HG03159 (cell line): ENCODE measurements at regions not wholly inside any gene's neighbourhood (a gene's known extent, or its start where the extent isn't known, plus 50 kb on each side); places are given as distances from the start of the nearest gene placed in this dataset.

Experiments used
- ATAC-seq: cut with Tn5 transposase; IDR thresholded peaks from one replicate; pipeline ENCODE4 v1.9.1; 2021; ENCODE audit warnings: mild to moderate bottlenecking, moderate library complexity; ENCODE audit not compliant: unreplicated experiment

DNA sequence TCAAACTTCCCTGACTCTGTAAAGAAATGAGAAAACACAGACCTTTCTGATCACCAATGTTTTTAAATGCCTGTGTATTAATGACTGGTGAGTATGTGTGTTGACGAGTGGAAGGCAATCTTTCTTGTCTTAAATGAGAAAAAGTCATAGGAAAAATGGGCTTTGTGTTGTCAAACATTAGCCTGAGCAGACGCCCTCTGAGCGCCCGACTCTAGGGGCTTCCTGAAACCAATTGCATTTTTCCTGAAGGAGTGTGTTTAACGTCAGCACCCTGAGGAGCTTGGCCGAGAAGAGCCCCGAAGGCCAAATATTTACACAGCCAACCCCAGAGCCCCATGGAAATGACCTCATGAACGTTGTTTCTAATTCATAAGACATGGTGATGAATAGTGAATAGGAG, 154.3 kb downstream of the PHF2 start:
- ATAC-seq = no peak

DNA sequence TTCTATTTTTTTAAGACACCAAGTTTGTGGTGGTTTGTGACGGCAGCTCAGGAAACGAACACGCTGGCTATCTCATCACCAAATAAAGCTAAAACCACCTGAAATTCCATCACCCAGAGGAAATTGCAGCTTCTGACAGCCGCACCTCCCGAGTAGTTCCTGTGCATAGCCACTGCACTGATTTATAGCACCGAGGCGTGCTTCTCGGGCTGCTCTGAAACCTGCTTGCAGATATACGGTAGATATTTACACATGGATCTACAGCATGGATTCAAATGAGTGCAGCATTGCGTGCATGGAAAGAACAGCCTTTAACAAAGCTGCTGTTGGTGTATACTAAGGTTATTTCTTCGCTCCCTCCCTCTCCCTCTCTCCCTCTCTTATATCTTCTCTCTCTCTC, 153.8 kb downstream of the PHF2 start:
- no peak for ATAC-seq
